WTC11 (cell line): ENCODE measurements at regions not wholly inside any gene's neighbourhood (a gene's known extent, or its start where the extent isn't known, plus 50 kb on each side); places are given as distances from the start of the nearest gene placed in this dataset.

Experiments
- ATAC-seq: fragments of 200-7000 bp; cut with Tn5 transposase; 2 replicates; pipeline ENCODE4 v1.10.0; 2021; ENCODE audit warnings: mild to moderate bottlenecking, moderate library complexity
- CTCF ChIA-PET: fragments of 300-600 bp; sonication (Branson Sonifier 250); formaldehyde crosslinking; loops from one replicate; lab custom pipeline; 2021; ENCODE audit warnings: antibody characterized with exemption; lab: Charles Lee
- POLR2A ChIA-PET: fragments of 350-600 bp; sonication (Branson Sonifier 250); formaldehyde crosslinking; loops from one replicate; lab custom pipeline; 2021; ENCODE audit warnings: antibody characterized with exemption; lab: Charles Lee
- DNase-seq: peaks from one replicate; pipeline ENCODE4 v3.0.0; 2021; ENCODE audit warnings: low spot score
- H3K27ac Mint-ChIP-seq: 2 replicates; pipeline ENCODE4 v1.8.0; 2021; ENCODE audit warnings: mixed read lengths
- H3K27me3 Mint-ChIP-seq: 2 replicates; pipeline ENCODE4 v1.8.0; 2021; ENCODE audit warnings: low read depth, mild to moderate bottlenecking, moderate library complexity, mixed read lengths
- H3K36me3 Mint-ChIP-seq: 2 replicates; pipeline ENCODE4 v1.8.0; 2021; ENCODE audit warnings: mixed read lengths
- H3K4me1 Mint-ChIP-seq: 2 replicates; pipeline ENCODE4 v1.8.0; 2022; ENCODE audit warnings: mixed read lengths
- H3K4me3 Mint-ChIP-seq: 2 replicates; pipeline ENCODE4 v1.8.0; 2021; ENCODE audit warnings: mild to moderate bottlenecking, moderate library complexity, mixed read lengths
- H3K9me3 Mint-ChIP-seq: 2 replicates; pipeline ENCODE4 v1.8.0; 2021; ENCODE audit warnings: mixed read lengths
- ATF1 ChIP-seq: sonication (generic); formaldehyde crosslinking; IDR thresholded peaks from 2 replicates; pipeline ENCODE4 v1.8.1; 2023; ENCODE audit warnings: mild to moderate bottlenecking, moderate library complexity, missing genetic modification reagents
- ATF2 ChIP-seq: sonication (generic); formaldehyde crosslinking; IDR thresholded peaks from 2 replicates; pipeline ENCODE4 v1.8.1; 2022; ENCODE audit warnings: low read depth, missing genetic modification reagents, borderline replicate concordance
- CBFB ChIP-seq: sonication (generic); formaldehyde crosslinking; IDR thresholded peaks from 2 replicates; pipeline ENCODE4 v1.8.1; 2022; ENCODE audit warnings: mild to moderate bottlenecking, low read depth, missing genetic modification reagents
- E2F5 ChIP-seq: sonication (generic); formaldehyde crosslinking; IDR thresholded peaks from 2 replicates; pipeline ENCODE4 v1.8.1; 2022; ENCODE audit warnings: mild to moderate bottlenecking, moderate library complexity, missing genetic modification reagents
- ELF4 ChIP-seq: sonication (generic); formaldehyde crosslinking; IDR thresholded peaks from 2 replicates; pipeline ENCODE4 v1.8.1; 2022; ENCODE audit warnings: low read depth, mild to moderate bottlenecking, moderate library complexity, missing genetic modification reagents
- ERG ChIP-seq: fragments of 250-450 bp; sonication (Bioruptor Pico); IDR thresholded peaks from 2 replicates; pipeline ENCODE4 v1.8.0; 2021; ENCODE audit warnings: mild to moderate bottlenecking
- FOXJ3 ChIP-seq: sonication (generic); formaldehyde crosslinking; IDR thresholded peaks from 2 replicates; pipeline ENCODE4 v1.9.0; 2021; ENCODE audit warnings: missing genetic modification reagents, mild to moderate bottlenecking, borderline replicate concordance
- FOXP4 ChIP-seq: sonication (generic); formaldehyde crosslinking; IDR thresholded peaks from 2 replicates; pipeline ENCODE4 v1.8.0; 2022; ENCODE audit warnings: mild to moderate bottlenecking, missing genetic modification reagents
- IRF2 ChIP-seq: sonication (generic); formaldehyde crosslinking; IDR thresholded peaks from 2 replicates; pipeline ENCODE4 v1.8.0; 2022; ENCODE audit warnings: low read depth, missing genetic modification reagents, borderline replicate concordance
- JUN ChIP-seq: sonication (generic); formaldehyde crosslinking; IDR thresholded peaks from 2 replicates; pipeline ENCODE4 v1.8.0; 2023; ENCODE audit warnings: mild to moderate bottlenecking, missing genetic modification reagents
- OVOL2 ChIP-seq: fragments of 250-450 bp; sonication (Bioruptor Pico); IDR thresholded peaks from 2 replicates; pipeline ENCODE4 v1.9.0; 2021; ENCODE audit warnings: mild to moderate bottlenecking, borderline replicate concordance
- SP1 ChIP-seq: sonication (generic); formaldehyde crosslinking; conservative IDR thresholded peaks from 2 replicates; pipeline ENCODE4 v1.8.1; 2022; ENCODE audit warnings: missing genetic modification reagents
- TEAD4 ChIP-seq: sonication (generic); formaldehyde crosslinking; IDR thresholded peaks from 2 replicates; pipeline ENCODE4 v1.8.0; 2022; ENCODE audit warnings: mild to moderate bottlenecking, missing genetic modification reagents
- USF2 ChIP-seq: sonication (generic); formaldehyde crosslinking; IDR thresholded peaks from 2 replicates; pipeline ENCODE4 v1.8.1; 2023; ENCODE audit warnings: mild to moderate bottlenecking, missing genetic modification reagents, moderate library complexity
- ZNF263 ChIP-seq: sonication (generic); formaldehyde crosslinking; IDR thresholded peaks from 2 replicates; pipeline ENCODE4 v1.8.1; 2022; ENCODE audit warnings: low read depth, mild to moderate bottlenecking, moderate library complexity, missing genetic modification reagents
- ZNF317 ChIP-seq: sonication (generic); formaldehyde crosslinking; IDR thresholded peaks from 2 replicates; pipeline ENCODE4 v1.8.1; 2023; ENCODE audit warnings: low read depth, mild to moderate bottlenecking, moderate library complexity, missing genetic modification reagents, borderline replicate concordance
- ZNF532 ChIP-seq: fragments of 250-450 bp; sonication (Bioruptor Pico); IDR thresholded peaks from 2 replicates; pipeline ENCODE4 v1.9.0; 2021; ENCODE audit warnings: mild to moderate bottlenecking, borderline replicate concordance
- ZNF671 ChIP-seq: fragments of 250-450 bp; sonication (Bioruptor Pico); IDR thresholded peaks from 2 replicates; pipeline ENCODE4 v1.8.0; 2021; ENCODE audit warnings: mild to moderate bottlenecking
- TF ChIP-seq, protein P1 (sequence below): fragments of 200-600 bp; IDR thresholded peaks from 2 replicates; pipeline ENCODE4 v1.8.0; 2022; ENCODE audit warnings: antibody characterized with exemption

- no peak for DNase-seq
- peaks cover 13% of the 10 kb centered on the region for H3K36me3 Mint-ChIP-seq
- no peaks in the 10 kb centered on the region for H3K27me3 Mint-ChIP-seq
- no peak for ATAC-seq
- no peaks in the 10 kb centered on the region for H3K4me1 Mint-ChIP-seq
- no peak overlapping the region for H3K27ac Mint-ChIP-seq
- ChIA-PET CTCF (no interaction called here), POLR2A (no interaction called here)
- TF ChIP-seq CBFB (CRISPR knock-in tag) = no peak
- H3K9me3 Mint-ChIP-seq = peaks cover 52% of the 10 kb centered on the region
- H3K4me3 Mint-ChIP-seq = no peak overlapping the region
Observed at GRCh38 chr12:58028294-58028693, 86.9 kb downstream of the ATP23 start.

DNA sequence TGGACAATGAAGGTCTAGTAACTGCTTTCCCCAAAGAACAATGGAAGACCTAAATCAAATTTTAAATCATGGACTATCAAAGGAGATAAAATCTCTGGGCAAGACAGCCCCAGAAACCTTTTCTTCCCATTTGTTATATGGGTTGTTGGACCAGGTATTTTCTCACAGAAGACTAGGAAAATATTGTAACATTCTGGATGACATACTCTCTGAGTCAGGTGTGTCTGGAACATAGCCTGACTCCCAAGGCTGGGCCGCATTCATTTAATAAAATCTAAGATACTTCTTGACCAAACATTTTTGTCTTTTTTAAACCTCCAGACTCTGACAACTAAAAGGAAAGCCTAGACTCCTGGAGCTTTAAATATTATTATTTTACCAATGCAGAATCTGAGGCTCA lies 87.9 kb downstream of the ATP23 start:
- TF ChIP-seq JUN (CRISPR knock-in tag) (no peak), IRF2 (CRISPR knock-in tag) (no peak), USF2 (CRISPR knock-in tag) (no peak), ATF2 (CRISPR knock-in tag) (no peak), ELF4 (no peak), ZNF263 (CRISPR knock-in tag) (no peak), TEAD4 (no peak), SP1 (CRISPR knock-in tag) (no peak), ATF1 (no peak), FOXJ3 (CRISPR knock-in tag) (no peak)
- ChIA-PET CTCF (no interaction called here), POLR2A (no interaction called here)
- H3K36me3 Mint-ChIP-seq = peaks cover 11% of the 10 kb centered on the region
- no peaks in the 10 kb centered on the region for H3K4me1 Mint-ChIP-seq
- peaks cover 61% of the 10 kb centered on the region for H3K9me3 Mint-ChIP-seq
- no peak overlapping the region for H3K4me3 Mint-ChIP-seq
- ATAC-seq (no peak), DNase-seq (no peak)
- H3K27ac Mint-ChIP-seq = no peak overlapping the region
- no peaks in the 10 kb centered on the region for H3K27me3 Mint-ChIP-seq

DNA sequence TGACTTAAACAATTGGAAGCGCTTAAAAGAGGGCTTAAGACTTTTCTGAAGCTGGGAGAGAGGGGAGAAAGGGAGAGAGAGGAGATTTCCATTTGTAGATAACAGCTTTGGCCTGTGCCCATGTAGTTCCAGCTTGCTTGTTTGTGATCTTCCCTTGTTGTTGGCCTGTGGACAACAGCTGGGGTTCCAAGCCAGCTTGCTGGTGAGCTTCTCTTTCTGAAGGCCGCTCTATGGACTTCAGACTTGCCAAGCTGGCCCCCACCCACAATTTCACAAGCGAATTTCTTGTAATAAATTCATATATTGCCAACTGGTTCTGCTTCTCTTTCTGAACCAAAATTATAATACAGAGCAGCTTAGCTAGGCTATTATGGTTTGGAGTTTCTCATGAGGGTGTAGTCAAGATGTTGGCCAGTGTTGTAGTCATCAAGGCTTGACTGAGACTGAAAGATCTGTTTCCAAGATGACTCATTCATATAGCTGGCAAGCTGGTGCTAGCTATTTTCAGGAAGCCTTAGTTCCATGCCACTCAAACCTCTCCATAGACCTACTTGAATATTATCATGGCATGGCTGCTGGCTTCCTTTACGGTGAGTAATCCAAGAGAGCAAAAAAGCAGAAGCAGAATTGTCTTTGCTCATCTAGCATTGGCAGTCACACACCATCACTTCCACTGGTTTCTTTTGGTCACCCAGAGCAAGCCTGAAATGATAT lies 89.4 kb downstream of the ATP23 start:
- H3K27ac Mint-ChIP-seq = no peak overlapping the region
- no peak overlapping the region for H3K4me3 Mint-ChIP-seq
- POLR2A ChIA-PET = no interaction called here
- H3K36me3 Mint-ChIP-seq = peaks cover 13% of the 10 kb centered on the region
- H3K9me3 Mint-ChIP-seq = peaks cover 60% of the 10 kb centered on the region
- H3K4me1 Mint-ChIP-seq = no peaks in the 10 kb centered on the region
- ATAC-seq (no peak), DNase-seq (no peak)
- CTCF ChIA-PET = no interaction called here
- no peaks in the 10 kb centered on the region for H3K27me3 Mint-ChIP-seq
- no peak for TF ChIP-seq ZNF317
- no peak for TF ChIP-seq ERG (CRISPR knock-in tag)
- TF ChIP-seq OVOL2 (CRISPR knock-in tag) = no peak
- TF ChIP-seq ZNF671 (CRISPR knock-in tag) = no peak
- TF ChIP-seq E2F5 (CRISPR knock-in tag) = no peak
- no peak for TF ChIP-seq FOXP4 (CRISPR knock-in tag)
- no peak for TF ChIP-seq JUN (CRISPR knock-in tag)
- TF ChIP-seq, protein P1, sequence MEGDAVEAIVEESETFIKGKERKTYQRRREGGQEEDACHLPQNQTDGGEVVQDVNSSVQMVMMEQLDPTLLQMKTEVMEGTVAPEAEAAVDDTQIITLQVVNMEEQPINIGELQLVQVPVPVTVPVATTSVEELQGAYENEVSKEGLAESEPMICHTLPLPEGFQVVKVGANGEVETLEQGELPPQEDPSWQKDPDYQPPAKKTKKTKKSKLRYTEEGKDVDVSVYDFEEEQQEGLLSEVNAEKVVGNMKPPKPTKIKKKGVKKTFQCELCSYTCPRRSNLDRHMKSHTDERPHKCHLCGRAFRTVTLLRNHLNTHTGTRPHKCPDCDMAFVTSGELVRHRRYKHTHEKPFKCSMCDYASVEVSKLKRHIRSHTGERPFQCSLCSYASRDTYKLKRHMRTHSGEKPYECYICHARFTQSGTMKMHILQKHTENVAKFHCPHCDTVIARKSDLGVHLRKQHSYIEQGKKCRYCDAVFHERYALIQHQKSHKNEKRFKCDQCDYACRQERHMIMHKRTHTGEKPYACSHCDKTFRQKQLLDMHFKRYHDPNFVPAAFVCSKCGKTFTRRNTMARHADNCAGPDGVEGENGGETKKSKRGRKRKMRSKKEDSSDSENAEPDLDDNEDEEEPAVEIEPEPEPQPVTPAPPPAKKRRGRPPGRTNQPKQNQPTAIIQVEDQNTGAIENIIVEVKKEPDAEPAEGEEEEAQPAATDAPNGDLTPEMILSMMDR = no peak
- TF ChIP-seq TEAD4 = no peak
- no peak for TF ChIP-seq ZNF532
